Heart left ventricle (tissue), 13 donors: ENCODE measurements at regions not wholly inside any gene's neighbourhood (a gene's known extent, or its start where the extent isn't known, plus 50 kb on each side); places are given as distances from the start of the nearest gene placed in this dataset.

Experiments
- CTCF ChIP-seq, 12 donors: fragments of 200-600 bp; sonication (generic) in 4 of 12; IDR thresholded peaks; one replicate each; pipeline versions ENCODE4 v1.5.0 to v1.8.0; 2018 to 2022; ENCODE audit warnings: antibody characterized with exemption in 12 of 12, mild to moderate bottlenecking in 5 of 12
- POLR2A ChIP-seq, 2 donors: fragments of 450-650 bp; IDR thresholded peaks; one replicate each; pipeline ENCODE4 v1.6.1; 2017; ENCODE audit warnings: antibody characterized with exemption in 2 of 2, mild to moderate bottlenecking in 2 of 2, moderate library complexity in 2 of 2
- donor health status: ischemic (EF 13 %, LVEDD 7.1; RV severe dilation, severe dysfunction).
- donor health status: DM: no; HTN: yes; CAD: no.
- donor health status: DM: no; HTN: no; CAD: no.
- donor health status: ischemic (EF 25% LVEDD 6.9; RV normal size, moderate dysfunction).
- donor health status: ischemic (EF 25% LVEDD 5.7; RV mildly dilated, moderate dysfunction).
- donor health status: ischemic (EF 35%, LVEDD 5.7; RV mildly dilated, moderate dysfunction).
- donor health status: nonischemic (EF 11% LVEDD 7.7; RV severe dilation, severe dysfunction).
- donor health status: DM: yes; HTN: yes; CAD: no.
- donor health status: PGD.
- donor health status: ischemic (EF 29% LVEDD 5.4; RV normal size, mild dysfunction).
- donor health status: nonischemic (EF 23%, LVEDD 6.1; RV moderate dilation, normal function).

- TF ChIP-seq CTCF (IDR thresholded peaks at IDR 0.05) (no peak), POLR2A (IDR thresholded peaks at IDR 0.05) (no peak)
These were observed 99.6 kb upstream of the COG2 start for GRCh38 chr1:230542681-230543080.
